WI38 (cell line): ENCODE measurements at regions not wholly inside any gene's neighbourhood (a gene's known extent, or its start where the extent isn't known, plus 50 kb on each side); places are given as distances from the start of the nearest gene placed in this dataset.

Experiments used
- H3K4me3 ChIP-seq: 2 replicates; pipeline ENCODE4 v1.5.1; 2011; ENCODE audit warnings: low read depth, mild to moderate bottlenecking, control low read depth, low read length
- CTCF ChIP-seq: IDR thresholded peaks from 2 replicates; pipeline ENCODE4 v1.5.1; 2012; ENCODE audit warnings: low read depth, mild to moderate bottlenecking, control low read depth, low read length

DNA sequence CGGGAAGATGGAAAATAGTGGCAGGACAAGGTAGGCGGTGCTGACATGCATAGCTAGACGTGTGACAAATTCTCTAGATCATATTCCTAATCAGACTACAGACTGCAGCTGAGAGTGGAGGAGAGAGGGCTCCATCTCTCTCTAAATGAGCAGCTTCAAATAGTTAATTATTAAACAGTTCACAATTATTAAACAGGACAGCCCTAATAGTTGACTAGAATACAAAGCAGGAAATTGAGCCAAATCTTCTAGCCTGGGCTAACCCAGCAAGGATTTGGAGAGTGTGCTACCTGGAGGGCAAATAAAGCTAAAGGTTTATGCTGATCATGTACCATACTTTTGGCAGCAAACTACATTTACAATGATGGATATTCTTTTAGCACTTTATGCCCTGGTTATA is 54.4 kb upstream of the CWC22 start:
- TF ChIP-seq CTCF, result no peak
- no peak overlapping the region for H3K4me3 ChIP-seq

- TF ChIP-seq CTCF, result no peak
- H3K4me3 ChIP-seq, result no peak overlapping the region
These were observed 54.0 kb upstream of the CWC22 start for GRCh38 chr2:180061085-180061484.

DNA sequence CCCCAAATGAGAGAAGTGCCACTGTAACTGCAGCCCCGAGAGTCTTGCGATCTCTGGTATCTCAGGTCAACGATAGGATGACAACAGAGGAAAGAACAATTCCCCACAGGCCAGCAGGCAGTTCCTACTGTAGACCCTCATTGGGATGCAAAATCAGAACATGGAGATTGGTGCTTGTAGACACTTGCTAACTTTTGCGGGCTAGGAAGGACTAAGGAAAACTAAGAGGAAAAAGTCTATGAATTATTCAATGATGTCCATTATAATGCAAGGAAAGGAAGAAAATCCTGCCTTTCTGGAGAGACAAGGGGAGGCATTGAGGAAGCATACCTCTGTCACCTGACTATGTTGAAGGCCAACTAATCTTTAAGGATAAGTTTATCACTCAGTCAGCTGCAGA is 51.9 kb upstream of the CWC22 start:
- H3K4me3 ChIP-seq, result no peak overlapping the region
- no peak for TF ChIP-seq CTCF

- no peak for TF ChIP-seq CTCF
- no peak overlapping the region for H3K4me3 ChIP-seq
These were observed 50.8 kb upstream of the CWC22 start for GRCh38 chr2:180057706-180058412.
